ENCODE measurements at regions not wholly inside any gene's neighbourhood (a gene's known extent, or its start where the extent isn't known, plus 50 kb on each side); places are given as distances from the start of the nearest gene placed in this dataset.

DNA sequence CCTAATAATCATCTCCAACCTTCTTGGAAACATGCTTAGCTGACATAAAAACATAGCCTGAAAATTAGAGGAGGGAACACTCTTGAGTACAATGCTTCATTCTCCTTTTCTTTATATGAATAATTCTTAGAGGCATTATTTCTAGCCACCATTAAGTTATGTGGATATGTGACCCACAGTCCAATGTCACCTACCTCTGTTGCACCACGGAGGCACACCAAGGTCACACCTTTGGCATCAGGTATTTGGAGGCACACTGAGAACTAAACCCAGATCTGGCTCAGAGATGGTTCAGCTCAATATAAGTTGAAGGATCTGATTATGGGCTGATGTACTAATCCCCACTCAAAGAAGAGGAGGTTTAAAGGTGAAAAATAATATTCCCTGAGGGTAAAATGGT is 385.1 kb downstream of the POM121L12 start:
- H3K27ac ChIP-seq: no peak overlapping the region
- no peak for TF ChIP-seq ZFX (IDR thresholded peaks at IDR 0.05; ENCODE audit: borderline replicate concordance)
- TF ChIP-seq, protein P1, sequence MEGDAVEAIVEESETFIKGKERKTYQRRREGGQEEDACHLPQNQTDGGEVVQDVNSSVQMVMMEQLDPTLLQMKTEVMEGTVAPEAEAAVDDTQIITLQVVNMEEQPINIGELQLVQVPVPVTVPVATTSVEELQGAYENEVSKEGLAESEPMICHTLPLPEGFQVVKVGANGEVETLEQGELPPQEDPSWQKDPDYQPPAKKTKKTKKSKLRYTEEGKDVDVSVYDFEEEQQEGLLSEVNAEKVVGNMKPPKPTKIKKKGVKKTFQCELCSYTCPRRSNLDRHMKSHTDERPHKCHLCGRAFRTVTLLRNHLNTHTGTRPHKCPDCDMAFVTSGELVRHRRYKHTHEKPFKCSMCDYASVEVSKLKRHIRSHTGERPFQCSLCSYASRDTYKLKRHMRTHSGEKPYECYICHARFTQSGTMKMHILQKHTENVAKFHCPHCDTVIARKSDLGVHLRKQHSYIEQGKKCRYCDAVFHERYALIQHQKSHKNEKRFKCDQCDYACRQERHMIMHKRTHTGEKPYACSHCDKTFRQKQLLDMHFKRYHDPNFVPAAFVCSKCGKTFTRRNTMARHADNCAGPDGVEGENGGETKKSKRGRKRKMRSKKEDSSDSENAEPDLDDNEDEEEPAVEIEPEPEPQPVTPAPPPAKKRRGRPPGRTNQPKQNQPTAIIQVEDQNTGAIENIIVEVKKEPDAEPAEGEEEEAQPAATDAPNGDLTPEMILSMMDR (IDR thresholded peaks at IDR 0.05): no peak

DNA sequence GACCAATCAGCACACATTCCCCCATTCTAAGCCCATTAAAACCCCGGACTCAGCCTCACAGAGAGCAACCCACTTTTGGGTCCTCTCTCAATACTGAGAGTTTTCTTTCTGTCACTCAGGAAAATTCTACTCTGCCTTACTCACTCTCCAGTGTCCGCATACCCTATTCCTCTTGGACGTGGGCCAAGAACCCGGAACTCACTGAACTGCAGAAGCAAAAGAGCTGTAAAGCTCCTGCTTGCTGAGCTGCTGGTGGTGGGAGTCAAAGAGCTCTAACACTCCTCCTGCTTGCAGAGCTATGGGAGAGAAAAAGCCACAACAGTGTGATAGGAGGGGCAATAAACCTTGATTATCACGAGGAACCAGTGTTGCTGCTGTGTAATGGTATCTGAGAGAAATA is 386.9 kb downstream of the POM121L12 start:
- no peak for TF ChIP-seq ZFX (IDR thresholded peaks at IDR 0.05; ENCODE audit: borderline replicate concordance)
- TF ChIP-seq, protein P1 (IDR thresholded peaks at IDR 0.05): no peak
- no peak overlapping the region for H3K27ac ChIP-seq

GRCh38 chr7:53426145-53426750 is 390.8 kb downstream of the POM121L12 start:
- H3K27ac ChIP-seq: no peak overlapping the region
- TF ChIP-seq, protein P1 (IDR thresholded peaks at IDR 0.05): no peak
- TF ChIP-seq ZFX (IDR thresholded peaks at IDR 0.05; ENCODE audit: borderline replicate concordance): no peak

DNA sequence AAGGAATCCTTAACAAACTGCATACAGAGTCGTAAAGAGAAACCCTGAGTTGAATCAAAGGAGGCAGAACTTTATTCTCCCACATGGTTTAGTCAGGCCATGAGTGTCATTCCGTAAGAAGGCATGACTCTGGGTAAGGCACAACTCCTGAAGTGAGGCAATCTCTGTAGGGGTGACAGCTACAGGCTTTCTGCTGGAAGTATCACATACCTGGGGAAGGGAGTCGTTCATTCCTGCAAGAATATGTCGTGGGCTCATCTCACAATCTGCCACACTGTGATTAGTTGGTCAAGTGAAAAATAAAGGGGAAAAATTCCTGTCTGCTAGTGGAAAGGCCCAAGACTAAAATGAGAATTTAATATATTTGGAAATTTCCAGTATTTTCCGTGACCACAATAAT is 392.6 kb downstream of the POM121L12 start:
- H3K27ac ChIP-seq: no peak overlapping the region
- TF ChIP-seq ZFX (IDR thresholded peaks at IDR 0.05; ENCODE audit: borderline replicate concordance): no peak
- TF ChIP-seq, protein P1 (IDR thresholded peaks at IDR 0.05): no peak

- no peak overlapping the region for H3K27ac ChIP-seq
- TF ChIP-seq, protein P1 (IDR thresholded peaks at IDR 0.05): no peak
Observed at GRCh38 chr7:53431901-53432300, 396.5 kb downstream of the POM121L12 start.

DNA sequence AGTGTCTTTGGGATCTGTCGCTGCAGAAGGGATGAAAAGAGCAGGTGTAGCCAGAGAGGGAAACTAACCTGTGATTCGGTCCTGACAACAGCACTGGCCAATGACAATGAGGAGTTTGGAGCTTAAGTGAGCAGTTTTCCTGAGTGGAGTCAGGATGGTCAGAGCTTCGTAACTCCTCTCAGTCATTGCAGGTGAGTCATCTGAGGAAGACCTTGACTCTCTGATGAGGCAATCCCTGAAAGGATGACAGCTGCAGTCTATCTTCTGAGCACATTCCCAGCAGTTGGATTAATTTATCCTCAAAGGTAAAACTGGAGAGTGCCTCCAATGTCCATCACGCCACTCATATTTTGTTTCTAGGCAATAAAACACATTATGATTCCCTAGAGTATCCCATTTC is 401.9 kb downstream of the POM121L12 start:
- TF ChIP-seq, protein P1 (IDR thresholded peaks at IDR 0.05): no peak
- no peak for TF ChIP-seq ZFX (IDR thresholded peaks at IDR 0.05; ENCODE audit: borderline replicate concordance)
- no peak overlapping the region for H3K27ac ChIP-seq

DNA sequence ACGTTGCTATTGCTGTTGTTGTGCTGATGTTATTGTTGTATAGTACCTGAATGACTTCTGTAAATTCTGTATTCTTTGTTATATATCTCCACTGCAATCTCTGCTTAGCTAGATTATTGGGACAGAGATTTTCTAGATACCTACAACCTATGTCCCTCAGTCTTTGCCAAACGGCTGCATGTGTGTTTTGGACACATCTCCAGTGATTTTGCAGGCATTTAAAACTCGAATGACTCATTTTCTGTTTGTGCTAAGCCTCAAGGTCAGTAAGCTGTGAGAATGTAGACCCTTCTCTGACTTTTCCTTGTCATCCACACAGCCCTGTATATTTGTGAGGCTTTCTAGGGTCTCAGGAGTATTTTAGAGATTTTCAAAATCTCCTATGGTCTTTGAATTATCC is 410.7 kb downstream of the POM121L12 start:
- H3K27ac ChIP-seq: no peak overlapping the region
- TF ChIP-seq ZFX (IDR thresholded peaks at IDR 0.05; ENCODE audit: borderline replicate concordance): no peak
- TF ChIP-seq, protein P1 (IDR thresholded peaks at IDR 0.05): no peak

Measured in 22Rv1 (cell line).